Calu3 (cell line): ENCODE measurements at regions not wholly inside any gene's neighbourhood (a gene's known extent, or its start where the extent isn't known, plus 50 kb on each side); places are given as distances from the start of the nearest gene placed in this dataset.

Experiments
- BruUV-seq: library from RNA; stranded (reverse); fragments of 400-500 nt; replicated peaks from 2 replicates; lab custom pipeline; 2021; lab: Mats Ljungman, UMichigan
- CTCF ChIA-PET: fragments of 300-600 bp; sonication (Branson Sonifier 250); formaldehyde crosslinking; loops from one replicate; lab custom pipeline; 2022; ENCODE audit warnings: antibody characterized with exemption; lab: Charles Lee
- DNase-seq: peaks from one replicate; pipeline ENCODE4 v3.0.0; 2022
- H3K27ac Mint-ChIP-seq: one replicate; pipeline ENCODE4 v1.8.0; 2022; ENCODE audit warnings: mixed read lengths; ENCODE audit not compliant: unreplicated experiment
- H3K27me3 Mint-ChIP-seq: one replicate; pipeline ENCODE4 v1.8.0; 2022; ENCODE audit warnings: mixed read lengths; ENCODE audit not compliant: unreplicated experiment
- H3K36me3 Mint-ChIP-seq: one replicate; pipeline ENCODE4 v1.8.0; 2022; ENCODE audit warnings: mild to moderate bottlenecking, moderate library complexity, mixed read lengths; ENCODE audit not compliant: insufficient read depth, unreplicated experiment
- H3K4me1 Mint-ChIP-seq: one replicate; pipeline ENCODE4 v1.8.0; 2022; ENCODE audit warnings: mild to moderate bottlenecking, low read depth, mixed read lengths; ENCODE audit not compliant: unreplicated experiment
- H3K4me3 Mint-ChIP-seq: one replicate; pipeline ENCODE4 v1.8.0; 2022; ENCODE audit warnings: mild to moderate bottlenecking, low read depth, moderate library complexity, mixed read lengths; ENCODE audit not compliant: unreplicated experiment
- H3K9me3 Mint-ChIP-seq: one replicate; pipeline ENCODE4 v1.8.0; 2022; ENCODE audit warnings: low read depth, mixed read lengths; ENCODE audit not compliant: unreplicated experiment
- intact Hi-C: fragments of 100-400 bp; cut with micrococcal nuclease; formaldehyde crosslinking; loops from one replicate; pipeline ENCODE4 v1.10.0; 2022; ENCODE audit not compliant: unreplicated experiment
- TF ChIP-seq, protein P1 (sequence below): fragments of 200-600 bp; IDR thresholded peaks from one replicate; pipeline ENCODE4 v1.8.0; 2022; ENCODE audit warnings: antibody characterized with exemption; ENCODE audit not compliant: unreplicated experiment

DNA sequence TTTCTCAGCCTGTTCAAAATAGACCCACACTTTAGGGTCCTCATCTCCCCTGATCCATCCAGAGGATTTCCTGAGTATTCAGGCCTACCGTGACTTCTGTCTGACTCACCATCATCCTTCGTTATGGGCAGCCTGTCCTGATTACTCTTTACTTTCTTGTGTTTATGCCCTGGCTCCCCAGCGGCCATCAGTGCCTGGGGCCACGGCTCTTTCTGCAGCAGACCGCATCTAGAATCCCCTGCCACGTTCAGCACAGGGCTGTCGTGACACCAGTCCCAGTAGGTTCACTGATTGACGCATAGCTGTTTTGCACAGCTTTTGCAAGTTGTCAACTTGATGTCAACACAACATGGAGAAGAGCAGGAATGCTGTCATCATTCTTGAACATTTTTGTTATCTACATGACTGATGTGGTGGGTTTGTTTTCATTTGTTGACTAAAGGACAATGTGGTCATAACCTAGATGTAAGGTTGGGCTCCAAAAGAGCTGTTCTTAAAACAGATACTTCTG, 225.6 kb downstream of the HAUS1 start:
- BruUV-seq = no TSS peak
- peaks cover 6% of the 10 kb centered on the region for H3K36me3 Mint-ChIP-seq
- TF ChIP-seq, protein P1, sequence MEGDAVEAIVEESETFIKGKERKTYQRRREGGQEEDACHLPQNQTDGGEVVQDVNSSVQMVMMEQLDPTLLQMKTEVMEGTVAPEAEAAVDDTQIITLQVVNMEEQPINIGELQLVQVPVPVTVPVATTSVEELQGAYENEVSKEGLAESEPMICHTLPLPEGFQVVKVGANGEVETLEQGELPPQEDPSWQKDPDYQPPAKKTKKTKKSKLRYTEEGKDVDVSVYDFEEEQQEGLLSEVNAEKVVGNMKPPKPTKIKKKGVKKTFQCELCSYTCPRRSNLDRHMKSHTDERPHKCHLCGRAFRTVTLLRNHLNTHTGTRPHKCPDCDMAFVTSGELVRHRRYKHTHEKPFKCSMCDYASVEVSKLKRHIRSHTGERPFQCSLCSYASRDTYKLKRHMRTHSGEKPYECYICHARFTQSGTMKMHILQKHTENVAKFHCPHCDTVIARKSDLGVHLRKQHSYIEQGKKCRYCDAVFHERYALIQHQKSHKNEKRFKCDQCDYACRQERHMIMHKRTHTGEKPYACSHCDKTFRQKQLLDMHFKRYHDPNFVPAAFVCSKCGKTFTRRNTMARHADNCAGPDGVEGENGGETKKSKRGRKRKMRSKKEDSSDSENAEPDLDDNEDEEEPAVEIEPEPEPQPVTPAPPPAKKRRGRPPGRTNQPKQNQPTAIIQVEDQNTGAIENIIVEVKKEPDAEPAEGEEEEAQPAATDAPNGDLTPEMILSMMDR = no peak
- no peak overlapping the region for H3K27ac Mint-ChIP-seq
- intact Hi-C loops = no loop called here
- no peak for DNase-seq
- CTCF ChIA-PET = interaction anchor here (0.7 kb wide), 1 partner anchor 26 kb away, joined by 4 read pairs; no protein-coding TSS in a partner anchor
- H3K9me3 Mint-ChIP-seq = no peaks in the 10 kb centered on the region
- H3K4me3 Mint-ChIP-seq = no peak overlapping the region
- H3K27me3 Mint-ChIP-seq = peaks cover 49% of the 10 kb centered on the region
- peaks cover 6% of the 10 kb centered on the region for H3K4me1 Mint-ChIP-seq

- TF ChIP-seq, protein P1 = no peak
- Mint-ChIP-seq H3K4me3 (no peak overlapping the region), H3K4me1 (peaks cover 17% of the 10 kb centered on the region), H3K27ac (no peak overlapping the region), H3K36me3 (peaks cover 10% of the 10 kb centered on the region), H3K9me3 (no peaks in the 10 kb centered on the region), H3K27me3 (peaks cover 64% of the 10 kb centered on the region)
- intact Hi-C loops = no loop called here
- CTCF ChIA-PET = no interaction called here
- DNase-seq = no peak
- BruUV-seq = no TSS peak
These were observed 227.1 kb downstream of the HAUS1 start for GRCh38 chr18:46331316-46331715.

DNA sequence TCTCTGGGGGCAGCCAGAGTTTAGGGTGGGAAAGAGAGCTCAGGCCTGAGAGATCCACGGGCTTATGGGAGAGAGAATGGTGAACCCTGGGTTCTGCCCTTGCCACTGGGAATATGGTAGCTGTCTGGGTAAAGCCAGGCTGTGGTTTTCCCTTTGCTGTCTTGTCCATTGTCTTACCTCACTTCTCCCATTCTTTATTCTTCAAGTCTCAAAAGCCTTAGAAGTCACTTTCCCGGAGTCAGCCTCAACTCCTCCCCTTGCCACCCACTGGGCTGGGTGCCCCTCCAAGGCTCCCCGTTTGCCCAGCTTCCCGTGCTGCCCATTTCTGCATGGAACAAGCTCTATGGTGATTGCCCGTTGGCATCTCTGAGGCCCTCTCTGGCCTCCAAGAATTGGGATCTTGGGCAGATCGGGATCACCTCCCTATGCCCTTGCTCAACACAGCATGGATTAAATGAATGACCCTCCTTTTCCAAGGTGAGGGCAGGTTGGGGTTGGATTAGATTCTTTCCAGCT, 228.2 kb downstream of the HAUS1 start:
- Mint-ChIP-seq H3K4me3 (no peak overlapping the region), H3K27ac (no peak overlapping the region), H3K27me3 (peaks cover 66% of the 10 kb centered on the region), H3K4me1 (peaks cover 17% of the 10 kb centered on the region), H3K9me3 (no peaks in the 10 kb centered on the region), H3K36me3 (peaks cover 10% of the 10 kb centered on the region)
- no TSS peak for BruUV-seq
- intact Hi-C loops = no loop called here
- DNase-seq = no peak
- TF ChIP-seq, protein P1 = no peak
- CTCF ChIA-PET = interaction anchor here (0.6 kb wide), 1 partner anchor 153 kb away, joined by 3 read pairs; no protein-coding TSS in a partner anchor

DNA sequence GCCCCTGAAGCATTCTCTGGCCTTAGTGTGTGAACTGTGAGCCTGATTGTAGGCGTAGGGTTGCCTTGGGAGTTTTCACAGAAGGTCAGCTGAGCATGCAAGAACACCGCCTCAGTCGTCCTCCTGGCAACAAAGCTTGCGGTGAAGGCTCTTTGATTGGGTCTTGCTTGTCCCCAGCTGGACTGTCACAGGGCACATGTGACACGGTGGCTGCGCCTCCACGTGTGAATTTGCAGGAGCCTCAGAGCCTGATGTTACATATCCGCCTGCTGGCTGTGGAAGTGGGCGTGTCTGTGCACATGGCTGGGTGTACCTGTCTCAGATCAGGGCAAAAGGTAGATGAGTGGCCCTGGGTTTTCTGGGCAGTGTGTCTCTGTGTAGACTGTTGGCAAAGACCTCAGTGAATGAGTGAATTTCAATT, 228.7 kb downstream of the HAUS1 start:
- TF ChIP-seq, protein P1 = no peak
- CTCF ChIA-PET = interaction anchor here (0.6 kb wide), 1 partner anchor 152 kb away, joined by 3 read pairs; no protein-coding TSS in a partner anchor
- intact Hi-C loops = no loop called here
- Mint-ChIP-seq H3K27ac (no peak overlapping the region), H3K9me3 (no peaks in the 10 kb centered on the region), H3K4me1 (peaks cover 17% of the 10 kb centered on the region), H3K4me3 (peak overlapping the region; percentile 78), H3K27me3 (peaks cover 66% of the 10 kb centered on the region), H3K36me3 (peaks cover 10% of the 10 kb centered on the region)
- no TSS peak for BruUV-seq
- no peak for DNase-seq
